HG02885 (cell line): ENCODE measurements at regions not wholly inside any gene's neighbourhood (a gene's known extent, or its start where the extent isn't known, plus 50 kb on each side); places are given as distances from the start of the nearest gene placed in this dataset.

Experiments used
- ATAC-seq: cut with Tn5 transposase; IDR thresholded peaks from one replicate; pipeline ENCODE4 v1.9.1; 2021; ENCODE audit warnings: mild to moderate bottlenecking; ENCODE audit not compliant: unreplicated experiment, poor library complexity

- no peak for ATAC-seq
These were observed 83.6 kb downstream of the XIST start for GRCh38 chrX:73768886-73769285.

- ATAC-seq: no peak
These were observed 84.4 kb downstream of the XIST start for GRCh38 chrX:73768160-73768559.

GRCh38 chrX:73767017-73767416 is 85.5 kb downstream of the XIST start:
- no peak for ATAC-seq

GRCh38 chrX:73766431-73766795 is 86.1 kb downstream of the XIST start:
- no peak for ATAC-seq

- no peak for ATAC-seq
These were observed 86.6 kb downstream of the XIST start for GRCh38 chrX:73765776-73766430.

GRCh38 chrX:73758250-73758649 is 94.3 kb downstream of the XIST start:
- peak; percentile 82 for ATAC-seq
